ENCODE measurements at regions not wholly inside any gene's neighbourhood (a gene's known extent, or its start where the extent isn't known, plus 50 kb on each side); places are given as distances from the start of the nearest gene placed in this dataset.
"Not testable (repeated sequence)": the region's sequence is repeated elsewhere in the genome, so short reads cannot be mapped to it uniquely, and the experiment has no call there.

DNA sequence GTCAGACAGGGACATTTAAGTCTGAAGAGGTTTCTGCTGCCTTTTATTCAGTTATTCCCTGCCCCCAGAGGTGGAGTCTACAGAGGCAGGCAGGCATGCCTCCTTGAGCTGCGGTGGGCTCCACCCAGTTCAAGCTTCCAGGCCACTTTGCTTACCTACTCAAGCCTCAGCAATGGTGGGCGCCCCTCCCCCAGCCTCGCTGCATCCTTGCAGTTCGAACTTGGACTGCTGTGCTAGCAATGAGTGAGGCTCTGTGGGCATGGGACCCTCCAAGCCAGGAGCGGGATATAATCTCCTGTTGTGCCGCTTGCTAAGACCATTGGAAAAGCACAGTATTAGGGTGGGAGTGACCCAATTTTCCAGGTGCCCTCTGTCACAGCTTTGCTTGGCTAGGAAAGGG lies 207.5 kb upstream of the EPHA6 start:
- TF ChIP-seq, protein P1, sequence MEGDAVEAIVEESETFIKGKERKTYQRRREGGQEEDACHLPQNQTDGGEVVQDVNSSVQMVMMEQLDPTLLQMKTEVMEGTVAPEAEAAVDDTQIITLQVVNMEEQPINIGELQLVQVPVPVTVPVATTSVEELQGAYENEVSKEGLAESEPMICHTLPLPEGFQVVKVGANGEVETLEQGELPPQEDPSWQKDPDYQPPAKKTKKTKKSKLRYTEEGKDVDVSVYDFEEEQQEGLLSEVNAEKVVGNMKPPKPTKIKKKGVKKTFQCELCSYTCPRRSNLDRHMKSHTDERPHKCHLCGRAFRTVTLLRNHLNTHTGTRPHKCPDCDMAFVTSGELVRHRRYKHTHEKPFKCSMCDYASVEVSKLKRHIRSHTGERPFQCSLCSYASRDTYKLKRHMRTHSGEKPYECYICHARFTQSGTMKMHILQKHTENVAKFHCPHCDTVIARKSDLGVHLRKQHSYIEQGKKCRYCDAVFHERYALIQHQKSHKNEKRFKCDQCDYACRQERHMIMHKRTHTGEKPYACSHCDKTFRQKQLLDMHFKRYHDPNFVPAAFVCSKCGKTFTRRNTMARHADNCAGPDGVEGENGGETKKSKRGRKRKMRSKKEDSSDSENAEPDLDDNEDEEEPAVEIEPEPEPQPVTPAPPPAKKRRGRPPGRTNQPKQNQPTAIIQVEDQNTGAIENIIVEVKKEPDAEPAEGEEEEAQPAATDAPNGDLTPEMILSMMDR (IDR thresholded peaks at IDR 0.05 in 4 of 5, conservative IDR thresholded peaks at IDR 0.05 in 1 of 5) = not testable (repeated sequence)
- TF ChIP-seq POLR2A (IDR thresholded peaks at IDR 0.05) = not testable (repeated sequence)

All from gastrocnemius medialis (tissue), 4 donors.